C4-2B (cell line): ENCODE measurements at regions not wholly inside any gene's neighbourhood (a gene's known extent, or its start where the extent isn't known, plus 50 kb on each side); places are given as distances from the start of the nearest gene placed in this dataset.

Experiments used
- CTCF ChIP-seq: fragments of 450-650 bp; conservative IDR thresholded peaks from 2 replicates; pipeline ENCODE4 v1.5.1; 2017; ENCODE audit warnings: mild to moderate bottlenecking
- ZFX ChIP-seq: fragments of 450-650 bp; IDR thresholded peaks from 2 replicates; pipeline ENCODE4 v1.6.1; 2017

- TF ChIP-seq CTCF, result no peak
- TF ChIP-seq ZFX, result no peak
Observed at GRCh38 chr3:78516437-78516836, 1251.4 kb downstream of the ROBO1 start.
